ENCODE measurements at regions not wholly inside any gene's neighbourhood (a gene's known extent, or its start where the extent isn't known, plus 50 kb on each side); places are given as distances from the start of the nearest gene placed in this dataset.
"Not testable (repeated sequence)": the region's sequence is repeated elsewhere in the genome, so short reads cannot be mapped to it uniquely, and the experiment has no call there.

DNA sequence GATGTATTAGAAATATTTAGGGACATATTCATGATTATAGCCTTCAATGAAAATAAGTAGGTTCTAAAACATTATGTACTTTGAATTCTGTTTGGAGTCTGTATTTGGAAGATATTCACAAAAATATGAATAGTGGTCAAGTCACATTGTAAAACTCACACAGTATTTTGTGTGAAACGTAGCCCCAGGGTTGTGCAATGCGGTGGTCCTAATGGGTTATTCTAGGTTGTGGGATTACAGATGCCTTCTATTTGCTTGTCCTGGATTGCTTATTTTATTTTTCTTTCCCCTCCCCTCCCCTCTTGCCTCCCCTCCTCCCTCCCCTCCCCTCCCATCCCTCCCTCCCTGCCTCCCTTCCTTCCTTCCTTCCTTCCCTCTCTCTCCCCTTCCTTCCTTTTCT lies 93.7 kb upstream of the THUMPD2 start:
- Histone ChIP-seq H3K4me1 (peaks cover 7% of the 10 kb centered on the region), H3K36me3 (no peaks in the 10 kb centered on the region), H3K9me3 (replicated peaks) (no peaks in the 10 kb centered on the region), H3K27ac (replicated peaks) (no peak overlapping the region), H3K4me3 (no peak overlapping the region), H3K27me3 (ENCODE audit: low read depth) (no peaks in the 10 kb centered on the region)
- intact Hi-C loops (cut with micrococcal nuclease) = no loop called here
- no peak for DNase-seq
- TF ChIP-seq, protein P1, sequence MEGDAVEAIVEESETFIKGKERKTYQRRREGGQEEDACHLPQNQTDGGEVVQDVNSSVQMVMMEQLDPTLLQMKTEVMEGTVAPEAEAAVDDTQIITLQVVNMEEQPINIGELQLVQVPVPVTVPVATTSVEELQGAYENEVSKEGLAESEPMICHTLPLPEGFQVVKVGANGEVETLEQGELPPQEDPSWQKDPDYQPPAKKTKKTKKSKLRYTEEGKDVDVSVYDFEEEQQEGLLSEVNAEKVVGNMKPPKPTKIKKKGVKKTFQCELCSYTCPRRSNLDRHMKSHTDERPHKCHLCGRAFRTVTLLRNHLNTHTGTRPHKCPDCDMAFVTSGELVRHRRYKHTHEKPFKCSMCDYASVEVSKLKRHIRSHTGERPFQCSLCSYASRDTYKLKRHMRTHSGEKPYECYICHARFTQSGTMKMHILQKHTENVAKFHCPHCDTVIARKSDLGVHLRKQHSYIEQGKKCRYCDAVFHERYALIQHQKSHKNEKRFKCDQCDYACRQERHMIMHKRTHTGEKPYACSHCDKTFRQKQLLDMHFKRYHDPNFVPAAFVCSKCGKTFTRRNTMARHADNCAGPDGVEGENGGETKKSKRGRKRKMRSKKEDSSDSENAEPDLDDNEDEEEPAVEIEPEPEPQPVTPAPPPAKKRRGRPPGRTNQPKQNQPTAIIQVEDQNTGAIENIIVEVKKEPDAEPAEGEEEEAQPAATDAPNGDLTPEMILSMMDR (IDR thresholded peaks at IDR 0.05; ENCODE audit: borderline replicate concordance) = no peak

DNA sequence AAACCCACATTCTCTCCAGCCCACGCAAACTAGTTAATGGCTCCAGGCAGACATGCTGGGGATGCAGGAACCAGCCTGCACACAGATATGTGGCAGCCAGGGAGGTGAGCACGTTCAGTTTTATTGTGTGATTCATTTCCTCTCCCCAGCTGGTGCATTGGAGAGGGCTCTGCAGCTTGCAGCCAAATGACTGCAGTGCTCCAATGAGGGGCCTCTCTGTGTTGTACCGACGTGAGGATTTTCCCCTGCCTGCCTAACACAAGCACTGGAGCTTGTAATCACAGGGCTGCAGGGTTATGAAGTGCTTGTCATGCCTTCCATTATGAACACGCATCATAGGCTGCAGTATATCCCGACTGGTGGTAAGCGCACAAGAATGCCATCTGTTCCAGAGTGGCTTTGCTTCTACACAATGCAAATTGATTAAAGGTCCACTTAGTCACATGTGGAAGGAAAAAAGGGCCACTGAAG lies 92.3 kb upstream of the THUMPD2 start:
- TF ChIP-seq, protein P1 (IDR thresholded peaks at IDR 0.05; ENCODE audit: borderline replicate concordance) = no peak
- intact Hi-C loops (cut with micrococcal nuclease) = no loop called here
- Histone ChIP-seq H3K4me1 (peaks cover 7% of the 10 kb centered on the region), H3K27ac (replicated peaks) (no peak overlapping the region), H3K36me3 (no peaks in the 10 kb centered on the region), H3K27me3 (ENCODE audit: low read depth) (peaks cover 6% of the 10 kb centered on the region), H3K9me3 (replicated peaks) (no peaks in the 10 kb centered on the region), H3K4me3 (no peak overlapping the region)
- DNase-seq = no peak

DNA sequence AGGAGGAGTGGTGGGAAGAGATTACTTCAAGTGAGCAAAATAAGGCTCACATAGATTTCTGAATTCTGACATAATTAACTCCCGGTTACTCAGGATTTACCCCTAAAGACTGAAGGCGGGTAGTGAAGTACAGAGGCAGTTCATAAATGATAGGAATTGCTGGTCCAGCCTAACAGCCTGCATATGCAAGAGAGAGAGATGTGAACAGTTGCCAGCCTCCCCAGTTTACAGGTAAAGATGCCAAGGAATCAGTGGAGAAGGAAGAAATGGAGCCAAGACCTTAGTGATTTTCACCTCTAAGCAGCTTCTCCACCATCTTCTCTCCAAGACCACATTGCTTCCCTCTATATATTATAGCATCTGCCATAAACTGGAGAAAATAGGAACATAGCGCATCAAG lies 91.8 kb upstream of the THUMPD2 start:
- peaks cover 7% of the 10 kb centered on the region for H3K4me1 ChIP-seq
- no peaks in the 10 kb centered on the region for H3K9me3 ChIP-seq (replicated peaks)
- H3K36me3 ChIP-seq = no peaks in the 10 kb centered on the region
- TF ChIP-seq, protein P1 (IDR thresholded peaks at IDR 0.05; ENCODE audit: borderline replicate concordance) = no peak
- no peak overlapping the region for H3K4me3 ChIP-seq
- H3K27ac ChIP-seq (replicated peaks) = no peak overlapping the region
- H3K27me3 ChIP-seq (ENCODE audit: low read depth) = peaks cover 11% of the 10 kb centered on the region
- intact Hi-C loops (cut with micrococcal nuclease) = no loop called here
- no peak for DNase-seq

DNA sequence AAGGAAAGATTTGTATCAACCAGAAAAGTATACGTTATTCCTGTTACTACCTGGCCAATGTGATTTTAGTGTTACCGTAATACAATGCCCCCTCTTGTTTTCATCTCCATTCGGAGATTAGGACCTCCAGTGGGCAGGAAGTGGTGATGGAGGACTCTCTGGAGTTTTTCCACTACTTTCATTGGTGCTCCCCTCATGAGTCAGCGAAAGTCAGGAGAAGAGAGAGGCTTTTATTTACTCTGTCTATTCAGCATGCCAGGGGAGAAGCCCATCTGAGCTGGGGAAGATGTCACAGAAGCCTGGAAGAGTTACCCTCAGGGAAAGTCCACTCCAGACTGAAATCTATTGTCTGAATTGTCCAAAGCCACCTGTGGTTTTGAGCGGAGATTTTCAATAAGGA lies 88.2 kb upstream of the THUMPD2 start:
- peaks cover 25% of the 10 kb centered on the region for H3K27me3 ChIP-seq (ENCODE audit: low read depth)
- no peaks in the 10 kb centered on the region for H3K9me3 ChIP-seq (replicated peaks)
- H3K27ac ChIP-seq (replicated peaks) = no peak overlapping the region
- TF ChIP-seq, protein P1 (IDR thresholded peaks at IDR 0.05; ENCODE audit: borderline replicate concordance) = no peak
- H3K36me3 ChIP-seq = no peaks in the 10 kb centered on the region
- H3K4me1 ChIP-seq = no peaks in the 10 kb centered on the region
- no peak overlapping the region for H3K4me3 ChIP-seq
- DNase-seq = no peak
- intact Hi-C loops (cut with micrococcal nuclease) = no loop called here

DNA sequence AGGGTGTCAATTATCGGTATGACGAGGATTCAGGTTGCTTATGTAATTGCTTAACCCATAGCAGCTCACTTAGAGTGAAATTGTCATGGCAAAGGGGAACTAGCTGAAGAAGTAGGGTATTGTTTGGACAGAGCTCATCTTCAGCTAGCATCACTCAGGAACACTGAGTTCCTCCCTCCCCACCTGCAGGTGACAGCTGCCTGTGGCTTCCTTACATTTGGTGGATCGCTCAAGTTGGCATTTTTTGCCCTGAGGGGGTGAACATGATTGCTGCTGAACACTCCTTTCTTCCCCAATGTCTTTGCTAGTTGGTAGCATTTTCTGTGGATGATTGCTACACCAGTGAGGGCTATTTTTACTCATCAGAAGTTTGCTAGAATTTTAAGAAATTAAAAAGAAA lies 86.7 kb upstream of the THUMPD2 start:
- Histone ChIP-seq H3K4me1 (no peaks in the 10 kb centered on the region), H3K36me3 (no peaks in the 10 kb centered on the region), H3K9me3 (replicated peaks) (no peaks in the 10 kb centered on the region), H3K27me3 (ENCODE audit: low read depth) (peaks cover 25% of the 10 kb centered on the region), H3K4me3 (no peak overlapping the region), H3K27ac (replicated peaks) (no peak overlapping the region)
- no peak for DNase-seq
- TF ChIP-seq, protein P1 (IDR thresholded peaks at IDR 0.05; ENCODE audit: borderline replicate concordance) = no peak
- intact Hi-C loops (cut with micrococcal nuclease) = no loop called here

DNA sequence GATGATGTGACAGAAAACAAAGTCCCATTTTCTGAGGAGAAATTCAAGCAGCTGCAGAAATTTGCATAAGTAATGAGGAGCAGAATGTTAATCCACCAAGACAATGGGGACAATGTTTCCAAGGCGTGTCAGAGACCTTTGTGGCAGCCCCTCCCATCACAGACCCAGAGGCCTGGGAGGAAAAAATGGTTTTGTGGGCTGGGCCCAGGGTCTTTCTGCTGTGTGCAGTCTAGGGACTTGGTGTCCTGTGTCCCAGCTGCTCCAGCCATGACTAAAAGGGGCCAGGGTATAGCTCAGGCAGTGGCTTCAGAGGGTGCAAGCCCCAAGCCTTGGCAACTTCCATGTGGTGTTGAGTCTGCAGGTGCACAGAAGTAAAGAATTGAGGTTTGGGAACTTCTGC lies 84.6 kb upstream of the THUMPD2 start:
- H3K27ac ChIP-seq (replicated peaks); DNase-seq; intact Hi-C loops (cut with micrococcal nuclease); H3K36me3 ChIP-seq; H3K9me3 ChIP-seq (replicated peaks); H3K4me3 ChIP-seq; H3K4me1 ChIP-seq: not testable (repeated sequence)
- H3K27me3 ChIP-seq (ENCODE audit: low read depth) = peaks cover 25% of the 10 kb centered on the region

Data from left ventricle myocardium inferior (tissue), 1 donor.